HEK293T (cell line): ENCODE measurements at regions not wholly inside any gene's neighbourhood (a gene's known extent, or its start where the extent isn't known, plus 50 kb on each side); places are given as distances from the start of the nearest gene placed in this dataset.

ENCODE experiments used
- ARNT ChIP-seq: fragments of 450-650 bp; IDR thresholded peaks from 2 replicates; pipeline ENCODE4 v1.6.1; 2017; ENCODE audit warnings: mild to moderate bottlenecking
- BHLHE40 ChIP-seq: fragments of 450-650 bp; IDR thresholded peaks from 2 replicates; pipeline ENCODE4 v1.6.1; 2016; ENCODE audit warnings: mild to moderate bottlenecking, moderate library complexity, borderline replicate concordance
- CTBP1 ChIP-seq: fragments of 450-650 bp; IDR thresholded peaks from 2 replicates; pipeline ENCODE4 v1.6.1; 2016; ENCODE audit warnings: borderline replicate concordance
- ELF4 ChIP-seq: fragments of 450-650 bp; IDR thresholded peaks from 2 replicates; pipeline ENCODE4 v1.6.1; 2017; ENCODE audit warnings: antibody characterized with exemption
- FOXA1 ChIP-seq: fragments of 450-650 bp; IDR thresholded peaks from 2 replicates; pipeline ENCODE4 v1.6.1; 2016; ENCODE audit warnings: mild to moderate bottlenecking
- FOXK2 ChIP-seq: fragments of 450-650 bp; IDR thresholded peaks from 2 replicates; pipeline ENCODE4 v1.6.1; 2016; ENCODE audit warnings: mild to moderate bottlenecking
- FOXM1 ChIP-seq: fragments of 450-650 bp; IDR thresholded peaks from 2 replicates; pipeline ENCODE4 v1.6.1; 2017; ENCODE audit warnings: mild to moderate bottlenecking, borderline replicate concordance
- HDGF ChIP-seq: fragments of 450-650 bp; IDR thresholded peaks from 2 replicates; pipeline ENCODE4 v1.6.1; 2017; ENCODE audit warnings: antibody characterized with exemption, borderline replicate concordance
- L3MBTL2 ChIP-seq: fragments of 450-650 bp; conservative IDR thresholded peaks from 2 replicates; pipeline ENCODE4 v1.6.1; 2016; ENCODE audit warnings: mild to moderate bottlenecking
- SP1 ChIP-seq: fragments of 450-650 bp; IDR thresholded peaks from 2 replicates; pipeline ENCODE4 v1.6.1; 2017
- SUZ12 ChIP-seq: fragments of 450-650 bp; IDR thresholded peaks from 2 replicates; pipeline ENCODE4 v1.6.1; 2016; ENCODE audit warnings: mild to moderate bottlenecking
- TARDBP ChIP-seq: fragments of 450-650 bp; IDR thresholded peaks from 2 replicates; pipeline ENCODE4 v1.6.1; 2016
- TF ChIP-seq, protein P1 (sequence below): fragments of 450-650 bp; IDR thresholded peaks from 2 replicates; pipeline ENCODE4 v1.6.1; 2016

DNA sequence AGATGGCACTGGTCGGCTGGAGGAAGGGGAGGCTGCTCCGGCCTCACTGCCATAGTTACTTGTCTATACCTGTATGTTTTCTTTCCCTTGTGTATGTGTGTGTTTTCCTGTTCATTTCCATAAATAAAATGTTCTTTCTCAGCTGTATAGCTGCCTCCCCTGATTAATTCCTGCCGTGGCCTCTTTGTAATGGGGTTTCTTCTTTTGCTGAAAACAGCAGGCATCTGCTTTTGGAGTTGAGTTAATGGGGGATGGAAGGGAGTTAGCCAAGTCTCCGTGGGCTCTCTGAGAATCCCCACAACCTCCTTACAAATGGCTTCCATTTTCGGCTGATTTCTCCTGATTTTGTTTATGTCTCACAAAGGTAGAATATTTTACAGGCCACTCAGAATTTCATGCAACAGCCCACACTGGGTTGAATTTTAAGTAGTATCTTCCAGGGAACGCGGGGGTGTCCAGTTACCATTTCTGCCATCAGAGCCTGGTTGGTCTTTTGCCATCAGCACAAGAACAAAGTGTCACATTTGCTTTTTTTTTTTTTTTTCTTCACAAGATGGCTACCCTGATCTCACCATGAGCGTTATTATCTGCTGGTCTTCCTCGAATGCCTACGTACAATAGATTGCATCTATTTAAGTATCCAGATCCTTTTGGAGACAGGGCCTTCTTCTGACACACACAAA, 88.1 kb upstream of the NRP1 start:
- TF ChIP-seq TARDBP (no peak), FOXK2 (no peak), ELF4 (no peak), SUZ12 (no peak), BHLHE40 (no peak), L3MBTL2 (no peak), ARNT (no peak), HDGF (no peak), SP1 (no peak), FOXM1 (no peak), FOXA1 (no peak), CTBP1 (no peak)
- TF ChIP-seq, protein P1, sequence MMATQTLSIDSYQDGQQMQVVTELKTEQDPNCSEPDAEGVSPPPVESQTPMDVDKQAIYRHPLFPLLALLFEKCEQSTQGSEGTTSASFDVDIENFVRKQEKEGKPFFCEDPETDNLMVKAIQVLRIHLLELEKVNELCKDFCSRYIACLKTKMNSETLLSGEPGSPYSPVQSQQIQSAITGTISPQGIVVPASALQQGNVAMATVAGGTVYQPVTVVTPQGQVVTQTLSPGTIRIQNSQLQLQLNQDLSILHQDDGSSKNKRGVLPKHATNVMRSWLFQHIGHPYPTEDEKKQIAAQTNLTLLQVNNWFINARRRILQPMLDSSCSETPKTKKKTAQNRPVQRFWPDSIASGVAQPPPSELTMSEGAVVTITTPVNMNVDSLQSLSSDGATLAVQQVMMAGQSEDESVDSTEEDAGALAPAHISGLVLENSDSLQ: no peak
